ENCODE measurements at regions not wholly inside any gene's neighbourhood (a gene's known extent, or its start where the extent isn't known, plus 50 kb on each side); places are given as distances from the start of the nearest gene placed in this dataset.
"Not testable (repeated sequence)": the region's sequence is repeated elsewhere in the genome, so short reads cannot be mapped to it uniquely, and the experiment has no call there.

DNA sequence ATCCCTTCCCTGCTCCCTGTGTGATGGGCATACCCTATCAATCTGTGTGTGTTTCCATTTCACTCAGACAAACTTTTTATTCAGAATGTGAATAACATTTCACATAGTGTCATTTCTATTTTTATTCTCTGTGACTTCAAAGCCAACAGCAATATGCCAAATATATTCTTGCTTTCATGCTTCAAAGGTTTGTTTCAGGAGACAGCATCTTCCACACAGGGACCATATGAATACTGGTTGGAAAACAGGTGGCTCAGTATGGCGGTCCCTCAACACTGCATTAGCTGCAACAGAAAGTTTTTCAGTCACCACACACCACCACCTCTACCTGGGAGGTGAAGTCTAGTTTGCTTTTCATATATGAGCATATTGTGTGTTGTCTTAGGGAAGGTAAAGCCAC lies 111.0 kb upstream of the PTPN3 start:
- Mint-ChIP-seq H3K27ac (no peak overlapping the region), H3K9me3 (no peaks in the 10 kb centered on the region), H3K36me3 (no peaks in the 10 kb centered on the region), H3K4me3 (no peak overlapping the region), H3K4me1 (no peaks in the 10 kb centered on the region), H3K27me3 (no peaks in the 10 kb centered on the region)
- DNase-seq = no peak
- CTCF ChIA-PET = no interaction called here

DNA sequence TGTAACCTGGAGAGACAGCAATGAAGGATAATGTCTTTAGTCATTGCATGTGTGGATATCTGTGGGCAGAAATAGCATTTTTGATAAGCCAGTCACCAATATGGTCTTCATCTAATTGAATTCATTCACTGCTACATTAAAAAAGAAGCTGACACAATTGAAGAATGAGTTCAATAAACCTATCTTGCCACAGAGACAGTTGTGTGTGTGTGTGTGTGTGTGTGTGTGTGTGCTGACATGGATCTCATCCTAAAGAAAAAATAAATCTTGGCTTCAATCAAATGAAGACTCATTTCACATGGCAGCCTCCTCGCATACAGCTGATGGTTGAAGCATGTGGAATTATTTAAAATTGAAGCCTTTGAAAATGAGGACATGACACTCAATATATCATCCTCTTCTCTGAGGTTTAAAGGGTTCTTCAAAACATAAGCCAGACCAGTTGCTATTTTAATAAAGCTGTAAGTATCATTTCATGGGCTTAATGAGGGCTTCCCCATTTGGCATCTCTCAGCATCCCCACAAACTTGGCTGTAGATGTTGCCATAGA lies 118.5 kb upstream of the PTPN3 start:
- H3K4me3 Mint-ChIP-seq = no peak overlapping the region
- CTCF ChIA-PET = no interaction called here
- no peaks in the 10 kb centered on the region for H3K27me3 Mint-ChIP-seq
- H3K36me3 Mint-ChIP-seq = no peaks in the 10 kb centered on the region
- H3K9me3 Mint-ChIP-seq = no peaks in the 10 kb centered on the region
- no peaks in the 10 kb centered on the region for H3K4me1 Mint-ChIP-seq
- no peak overlapping the region for H3K27ac Mint-ChIP-seq
- no peak for DNase-seq

DNA sequence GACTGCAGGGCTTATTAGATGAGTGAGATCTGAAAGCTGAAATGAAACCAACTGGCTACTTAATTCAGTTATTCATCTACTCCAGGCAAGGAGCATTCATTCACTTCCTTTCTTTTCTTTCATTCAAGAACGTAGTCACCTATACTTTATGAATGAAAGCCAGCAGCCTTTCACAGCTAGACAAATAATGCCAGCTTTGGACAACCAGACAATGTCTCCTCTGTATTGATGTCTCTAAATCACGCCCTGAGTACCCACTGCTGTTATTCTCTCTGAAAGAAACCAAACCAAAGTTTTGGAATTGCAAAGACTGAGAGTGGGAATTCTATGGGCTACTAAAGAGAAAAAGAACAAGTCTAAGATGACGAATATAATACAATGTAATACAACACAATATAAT lies 121.2 kb upstream of the PTPN3 start:
- no peaks in the 10 kb centered on the region for H3K27me3 Mint-ChIP-seq
- no peak for DNase-seq
- CTCF ChIA-PET = no interaction called here
- no peak overlapping the region for H3K4me3 Mint-ChIP-seq
- H3K27ac Mint-ChIP-seq = no peak overlapping the region
- H3K36me3 Mint-ChIP-seq = no peaks in the 10 kb centered on the region
- H3K9me3 Mint-ChIP-seq = no peaks in the 10 kb centered on the region
- H3K4me1 Mint-ChIP-seq = no peaks in the 10 kb centered on the region

DNA sequence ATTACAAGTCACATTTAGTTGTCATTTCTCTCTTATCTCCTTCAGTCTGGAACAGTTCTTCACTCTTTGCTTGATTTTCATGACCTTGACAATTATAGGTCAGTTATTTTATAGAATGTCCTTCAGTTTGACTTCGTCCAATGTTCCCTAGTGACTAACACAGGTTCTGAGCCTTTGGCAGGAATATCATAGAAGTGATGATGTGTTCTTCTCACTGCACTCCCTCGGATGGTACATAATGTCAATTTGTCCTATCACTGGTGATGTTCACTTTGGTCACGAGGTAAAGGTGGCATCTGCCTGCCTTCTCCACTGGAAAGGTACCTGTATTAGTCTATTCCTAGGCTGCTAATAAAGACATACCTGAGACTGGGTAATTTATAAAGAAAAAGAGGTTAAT lies 126.0 kb upstream of the PTPN3 start:
- no peaks in the 10 kb centered on the region for H3K36me3 Mint-ChIP-seq

DNA sequence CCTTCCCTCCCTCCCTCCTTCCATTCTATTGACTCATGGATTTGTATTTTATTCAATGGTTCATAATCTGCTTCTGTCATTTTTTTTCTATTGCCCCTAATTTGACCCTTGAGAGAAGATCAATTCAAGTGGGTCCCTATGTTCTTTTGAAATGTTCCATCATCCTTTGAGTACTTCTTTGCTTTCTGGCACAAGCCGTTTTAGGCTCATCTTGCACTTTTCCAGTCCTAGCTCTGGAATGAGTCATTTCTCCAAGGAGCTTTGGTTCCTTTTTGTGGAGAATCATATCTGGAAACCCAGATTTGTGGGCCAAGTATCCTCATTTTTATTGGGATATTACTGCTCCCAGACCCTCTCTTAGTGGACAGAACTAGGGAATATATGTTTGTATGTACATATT lies 126.8 kb upstream of the PTPN3 start:
- H3K4me3 Mint-ChIP-seq = no peak overlapping the region
- no peaks in the 10 kb centered on the region for H3K27me3 Mint-ChIP-seq
- H3K4me1 Mint-ChIP-seq = no peaks in the 10 kb centered on the region
- no peak for DNase-seq
- CTCF ChIA-PET = no interaction called here
- H3K27ac Mint-ChIP-seq = no peak overlapping the region
- no peaks in the 10 kb centered on the region for H3K9me3 Mint-ChIP-seq
- no peaks in the 10 kb centered on the region for H3K36me3 Mint-ChIP-seq

More for the DNA sequence above, 126.0 kb upstream of the PTPN3 start:
- no peaks in the 10 kb centered on the region for H3K9me3 Mint-ChIP-seq
- no peaks in the 10 kb centered on the region for H3K27me3 Mint-ChIP-seq
- DNase-seq = no peak
- H3K27ac Mint-ChIP-seq = no peak overlapping the region
- H3K4me1 Mint-ChIP-seq = no peaks in the 10 kb centered on the region
- H3K4me3 Mint-ChIP-seq = no peak overlapping the region
- CTCF ChIA-PET = no interaction called here

DNA sequence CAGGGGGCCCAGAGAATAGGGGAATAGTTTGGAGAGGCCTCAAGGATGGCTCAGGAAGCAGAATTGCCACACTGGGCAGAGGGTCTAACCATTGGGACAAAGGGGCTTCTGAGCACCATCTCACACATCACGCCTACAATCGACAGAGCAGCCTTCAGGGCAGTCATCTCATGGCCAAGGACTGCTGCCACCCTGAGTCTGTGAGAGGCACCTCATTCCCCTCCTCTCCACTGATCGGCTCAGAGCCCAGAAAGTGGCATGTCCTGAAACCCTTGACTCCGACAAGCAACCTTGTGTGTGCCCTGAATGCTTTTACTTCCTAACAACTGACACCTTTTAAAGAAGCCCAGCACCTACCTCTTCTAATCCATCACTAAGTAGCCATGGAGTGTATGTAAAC lies 128.9 kb upstream of the PTPN3 start:
- Mint-ChIP-seq H3K36me3 (no peaks in the 10 kb centered on the region), H3K4me3 (no peak overlapping the region), H3K4me1 (no peaks in the 10 kb centered on the region), H3K27ac (no peak overlapping the region), H3K9me3 (no peaks in the 10 kb centered on the region), H3K27me3 (no peaks in the 10 kb centered on the region)
- CTCF ChIA-PET = no interaction called here
- no peak for DNase-seq

DNA sequence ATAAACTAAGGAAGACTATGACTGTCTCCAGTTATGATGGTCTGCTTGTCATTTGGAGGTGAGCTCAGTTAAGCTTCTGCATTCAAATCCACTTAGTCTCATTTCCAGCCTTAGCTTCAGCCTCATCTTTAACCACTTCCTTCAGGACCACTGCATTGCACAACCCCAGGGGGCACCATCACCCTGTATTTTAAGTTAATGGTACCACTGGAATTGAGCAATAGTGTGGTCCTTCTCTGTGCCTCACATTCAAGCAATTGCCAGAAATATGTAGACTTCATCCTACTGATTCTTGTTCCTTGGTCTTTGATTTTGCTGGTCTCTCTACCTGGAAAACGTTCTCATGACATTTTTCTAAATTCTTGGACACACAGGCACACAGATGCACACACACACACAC lies 131.5 kb upstream of the PTPN3 start:
- H3K9me3 Mint-ChIP-seq = no peaks in the 10 kb centered on the region

DNA sequence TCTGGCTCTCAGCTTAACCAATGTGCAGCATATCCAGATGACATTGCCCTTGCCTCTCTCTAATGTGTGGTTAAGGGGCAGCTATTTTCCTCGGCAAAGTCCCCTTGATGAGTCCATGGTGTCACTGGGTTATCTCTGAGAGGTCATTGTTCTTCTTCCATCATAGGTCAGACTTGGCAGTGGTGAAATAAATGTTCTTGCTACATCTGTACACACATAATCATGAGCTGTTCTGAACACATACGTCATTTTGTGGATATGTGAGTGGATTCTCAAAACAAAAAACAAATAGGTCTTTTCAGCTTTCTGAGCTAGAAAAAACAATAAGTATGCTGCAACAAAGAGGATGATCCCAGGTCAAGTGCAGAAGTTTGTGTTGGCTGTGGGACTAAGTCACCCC lies 134.7 kb upstream of the PTPN3 start:
- Mint-ChIP-seq H3K4me1 (no peaks in the 10 kb centered on the region), H3K27me3 (peaks cover 5% of the 10 kb centered on the region), H3K9me3 (no peaks in the 10 kb centered on the region), H3K4me3 (no peak overlapping the region), H3K27ac (no peak overlapping the region), H3K36me3 (no peaks in the 10 kb centered on the region)
- CTCF ChIA-PET = no interaction called here
- DNase-seq = no peak

More for the DNA sequence above, 131.5 kb upstream of the PTPN3 start:
- H3K4me1 Mint-ChIP-seq = no peaks in the 10 kb centered on the region
- H3K4me3 Mint-ChIP-seq = no peak overlapping the region
- H3K27me3 Mint-ChIP-seq = no peaks in the 10 kb centered on the region
- DNase-seq = no peak
- H3K36me3 Mint-ChIP-seq = no peaks in the 10 kb centered on the region
- CTCF ChIA-PET = no interaction called here
- H3K27ac Mint-ChIP-seq = no peak overlapping the region

DNA sequence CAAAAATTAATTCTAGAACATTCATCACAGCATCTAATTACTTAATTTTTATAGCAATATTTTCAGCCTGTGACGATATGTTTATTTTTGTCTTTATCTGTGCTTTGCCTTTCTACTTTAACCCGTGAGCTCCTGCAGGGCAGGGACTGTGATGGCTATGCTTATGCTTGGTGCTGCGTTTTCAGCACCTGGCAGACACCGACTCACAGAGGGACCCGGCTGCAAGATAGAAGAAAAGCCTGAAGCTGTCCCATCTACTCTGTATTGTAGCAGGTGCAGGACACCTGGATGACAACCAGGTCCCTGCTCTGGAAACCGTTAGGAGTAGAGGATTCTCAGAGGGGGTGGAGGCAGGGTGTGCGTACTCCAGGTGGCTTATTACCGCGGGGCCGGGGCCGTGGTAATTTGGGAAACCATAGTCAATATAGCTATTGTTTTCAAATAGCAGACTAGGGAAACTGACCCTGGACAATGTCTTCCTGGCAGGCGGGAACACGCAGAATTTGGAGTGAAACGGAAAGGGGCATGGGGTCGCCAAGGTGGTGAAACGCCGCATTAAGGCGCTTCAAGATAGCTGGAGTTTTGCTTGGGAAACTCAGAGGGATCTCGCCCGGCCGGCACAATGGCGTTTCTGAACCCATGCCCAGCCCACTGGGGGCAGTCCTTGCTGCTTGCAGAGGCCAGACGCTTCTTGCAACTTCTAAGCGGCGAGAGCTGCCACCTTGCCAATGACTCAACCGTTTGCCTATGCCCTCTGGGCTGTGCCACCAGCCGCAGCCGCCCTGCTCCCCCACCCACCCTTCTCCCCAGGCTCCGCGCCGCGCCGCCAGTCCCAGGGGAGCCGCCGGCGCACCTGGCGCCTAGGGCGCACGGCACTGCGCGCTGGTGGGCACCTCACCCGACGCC lies 140.1 kb upstream of the PALM2AKAP2 start:
- DNase-seq = no peak
- Mint-ChIP-seq H3K4me3 (no peak overlapping the region), H3K27ac (no peak overlapping the region), H3K36me3 (no peaks in the 10 kb centered on the region), H3K9me3 (no peaks in the 10 kb centered on the region), H3K4me1 (no peaks in the 10 kb centered on the region), H3K27me3 (peaks cover 58% of the 10 kb centered on the region)
- CTCF ChIA-PET = interaction anchor here (0.6 kb wide), 1 partner anchor 794 kb away, joined by 3 read pairs; no protein-coding TSS in a partner anchor

DNA sequence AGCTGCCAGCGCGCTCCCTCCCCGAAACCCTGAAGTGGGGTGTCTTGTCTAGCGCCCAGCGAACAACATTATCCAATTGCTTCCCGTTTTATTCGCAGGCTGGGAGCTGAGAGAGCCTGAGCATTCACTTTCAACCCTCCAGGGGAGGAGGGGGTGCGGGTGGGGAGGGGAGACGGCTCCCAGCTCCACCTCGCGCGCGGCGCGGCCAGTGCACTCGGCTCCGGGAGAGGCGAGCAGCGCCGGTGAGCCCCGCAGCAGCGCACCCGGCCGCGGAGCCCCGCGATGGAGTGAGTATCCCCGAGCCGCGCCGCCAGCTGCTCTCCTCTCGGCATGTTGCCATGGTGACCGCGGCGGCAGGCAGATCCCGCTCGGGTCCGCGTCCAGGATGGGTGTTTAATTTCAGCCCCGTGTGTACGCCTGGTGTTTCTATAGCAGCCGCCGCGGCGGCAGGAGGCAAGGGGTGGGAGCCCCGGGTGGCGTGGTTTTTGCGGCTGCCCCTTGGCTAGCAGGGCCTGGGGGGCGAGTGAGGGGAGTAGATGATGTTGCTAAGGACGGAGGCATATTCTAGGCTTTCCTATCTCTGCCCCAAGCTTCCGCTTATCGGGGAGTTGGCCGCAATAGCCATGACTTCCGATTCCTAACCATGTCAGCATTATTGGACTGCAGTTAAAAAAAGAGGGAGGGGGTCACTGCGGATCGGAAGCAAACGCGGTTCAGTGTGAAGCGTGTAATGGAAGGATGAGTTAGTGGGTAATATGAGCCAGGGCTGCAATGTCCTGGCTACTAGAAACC lies 139.2 kb upstream of the PALM2AKAP2 start:
- Mint-ChIP-seq H3K36me3 (no peaks in the 10 kb centered on the region), H3K4me1 (no peaks in the 10 kb centered on the region), H3K27ac (no peak overlapping the region), H3K9me3 (no peaks in the 10 kb centered on the region), H3K27me3 (peaks cover 58% of the 10 kb centered on the region), H3K4me3 (no peak overlapping the region)
- CTCF ChIA-PET = no interaction called here
- DNase-seq = peak; percentile 20

DNA sequence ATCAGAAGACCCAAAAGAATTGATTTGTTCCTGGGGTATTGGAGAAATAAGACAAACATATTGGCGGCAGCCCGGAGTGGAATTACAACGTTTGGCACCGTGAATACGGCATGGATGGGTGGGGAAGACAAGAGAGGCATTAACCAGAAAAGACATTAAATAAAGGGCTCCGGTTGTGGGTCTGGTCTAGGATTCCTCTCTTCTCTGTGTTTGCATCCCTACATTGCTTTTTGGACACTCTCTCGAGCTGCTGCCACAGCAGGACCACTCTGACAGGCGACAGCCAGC lies 138.7 kb upstream of the PALM2AKAP2 start:
- no peaks in the 10 kb centered on the region for H3K36me3 Mint-ChIP-seq
- H3K9me3 Mint-ChIP-seq = no peaks in the 10 kb centered on the region
- CTCF ChIA-PET = no interaction called here
- peaks cover 58% of the 10 kb centered on the region for H3K27me3 Mint-ChIP-seq
- no peak overlapping the region for H3K27ac Mint-ChIP-seq
- DNase-seq = no peak
- no peak overlapping the region for H3K4me3 Mint-ChIP-seq
- H3K4me1 Mint-ChIP-seq = no peaks in the 10 kb centered on the region

DNA sequence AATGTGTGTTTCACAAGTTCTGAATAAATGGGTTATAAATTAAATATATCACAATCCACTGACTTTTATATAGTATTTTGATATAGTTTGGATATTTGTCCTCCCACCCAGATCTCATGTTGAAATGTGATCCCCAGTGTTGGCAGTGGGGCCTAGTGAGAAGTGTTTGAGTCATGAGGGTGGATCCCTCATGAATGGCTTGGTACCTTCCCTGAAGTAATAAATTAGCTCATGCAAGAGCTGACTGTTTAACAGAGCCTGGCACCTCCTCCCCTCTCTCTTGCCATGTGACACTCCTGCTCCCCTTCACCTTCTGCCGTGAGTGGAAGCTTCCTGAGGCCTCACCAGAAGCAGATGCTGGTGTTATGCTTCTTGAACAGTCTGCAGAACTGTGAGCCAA lies 127.9 kb upstream of the PALM2AKAP2 start:
- no peaks in the 10 kb centered on the region for H3K36me3 Mint-ChIP-seq
- no peak overlapping the region for H3K4me3 Mint-ChIP-seq
- DNase-seq = no peak
- CTCF ChIA-PET = no interaction called here
- no peaks in the 10 kb centered on the region for H3K4me1 Mint-ChIP-seq
- H3K9me3 Mint-ChIP-seq = no peaks in the 10 kb centered on the region
- H3K27ac Mint-ChIP-seq = no peak overlapping the region
- peaks cover 3% of the 10 kb centered on the region for H3K27me3 Mint-ChIP-seq

DNA sequence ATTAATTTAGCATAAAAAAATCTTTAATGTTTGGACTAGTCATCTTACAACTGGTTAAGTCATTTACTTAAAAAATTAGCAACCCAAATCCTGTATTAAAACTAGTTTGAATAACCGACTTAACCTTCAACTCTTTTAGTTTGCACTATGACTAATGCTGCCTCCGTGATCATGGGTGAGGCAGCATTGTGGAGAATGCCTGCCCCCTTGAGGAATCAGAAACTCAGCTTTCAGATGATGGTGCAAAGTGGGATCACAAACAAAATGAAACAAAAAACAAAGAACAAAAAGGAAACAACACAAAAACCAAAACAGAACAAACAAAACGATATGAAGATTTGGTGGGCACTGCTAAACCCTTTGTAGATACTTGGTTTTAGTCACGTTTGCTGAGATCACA lies 127.0 kb upstream of the PALM2AKAP2 start:
- H3K9me3 Mint-ChIP-seq = no peaks in the 10 kb centered on the region
- no peak overlapping the region for H3K4me3 Mint-ChIP-seq
- CTCF ChIA-PET = no interaction called here
- H3K4me1 Mint-ChIP-seq = no peaks in the 10 kb centered on the region
- H3K27me3 Mint-ChIP-seq = peaks cover 3% of the 10 kb centered on the region
- DNase-seq = no peak
- H3K27ac Mint-ChIP-seq = no peak overlapping the region
- no peaks in the 10 kb centered on the region for H3K36me3 Mint-ChIP-seq

DNA sequence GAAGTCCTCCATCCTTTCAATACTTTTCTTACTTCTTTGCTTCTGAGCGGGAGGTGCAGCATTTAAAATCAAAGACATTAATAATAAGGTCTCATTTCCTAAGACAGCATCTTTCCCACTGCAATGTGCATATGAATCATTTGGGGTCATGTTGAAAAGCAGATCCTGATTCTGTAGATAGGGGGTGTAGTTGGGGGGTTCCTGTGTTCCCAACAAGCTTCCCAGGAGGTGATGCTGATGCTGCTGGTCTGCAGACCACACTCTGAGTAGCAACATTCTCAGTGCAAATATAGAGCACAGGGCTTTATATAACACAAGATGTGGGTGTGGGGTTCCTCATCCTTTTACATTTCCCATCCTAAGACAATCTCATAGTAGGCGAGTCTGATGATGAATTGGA lies 126.5 kb upstream of the PALM2AKAP2 start:
- Mint-ChIP-seq H3K36me3 (no peaks in the 10 kb centered on the region), H3K9me3 (no peaks in the 10 kb centered on the region), H3K27ac (no peak overlapping the region), H3K4me3 (no peak overlapping the region), H3K27me3 (peaks cover 3% of the 10 kb centered on the region), H3K4me1 (no peaks in the 10 kb centered on the region)
- CTCF ChIA-PET = no interaction called here
- DNase-seq = no peak

DNA sequence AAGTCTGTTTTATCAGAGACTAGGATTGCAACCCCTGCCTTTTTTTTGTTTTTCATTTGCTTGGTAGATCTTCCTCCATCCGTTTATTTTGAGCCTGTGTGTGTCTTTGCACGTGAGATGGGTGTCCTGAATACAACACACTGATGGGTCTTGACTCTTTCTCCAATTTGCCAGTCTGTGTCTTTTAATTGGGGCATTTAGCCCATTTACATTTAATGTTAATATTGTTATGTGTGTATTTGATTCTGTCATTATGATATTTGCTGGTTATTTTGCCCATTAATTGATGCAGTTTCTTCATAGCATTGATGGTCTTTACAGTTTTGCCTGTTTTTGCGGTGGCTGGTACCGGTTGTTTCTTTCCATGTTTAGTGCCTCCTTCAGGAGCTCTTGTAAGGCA lies 116.0 kb upstream of the PALM2AKAP2 start:
- H3K4me3 Mint-ChIP-seq, DNase-seq, H3K27me3 Mint-ChIP-seq, CTCF ChIA-PET, H3K36me3 Mint-ChIP-seq, H3K27ac Mint-ChIP-seq, H3K4me1 Mint-ChIP-seq: not testable (repeated sequence)
- peaks cover 11% of the 10 kb centered on the region for H3K9me3 Mint-ChIP-seq
